NCI-H748 (cell line): ENCODE measurements at regions not wholly inside any gene's neighbourhood (a gene's known extent, or its start where the extent isn't known, plus 50 kb on each side); places are given as distances from the start of the nearest gene placed in this dataset.

Experiments
- DNase-seq: peaks from one replicate; lab custom pipeline; 2025; ENCODE audit not compliant: unreplicated experiment; lab: John Stamatoyannopoulos, UW

DNA sequence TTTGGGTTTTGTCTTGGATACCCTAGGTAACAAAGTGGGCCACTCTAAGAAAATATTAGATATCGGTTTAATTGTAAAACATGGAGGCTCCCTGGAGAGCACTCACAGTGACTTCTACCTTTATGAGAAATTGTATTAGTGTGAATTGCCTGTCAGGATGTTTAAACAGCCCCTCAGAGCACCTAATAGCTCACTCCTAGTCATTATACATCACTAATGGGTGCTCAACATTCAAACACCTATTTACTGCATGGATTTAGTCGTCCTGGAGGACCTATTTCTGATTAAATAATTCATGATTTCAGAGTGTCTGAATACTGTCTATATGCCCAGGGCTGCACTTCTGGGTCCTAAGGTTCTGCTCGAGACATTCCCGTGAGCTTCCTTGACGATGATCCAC is 430.2 kb upstream of the EEF2KMT start:
- no peak for DNase-seq

- no peak for DNase-seq
Observed at GRCh38 chr16:5526826-5527225, 429.2 kb upstream of the EEF2KMT start.

DNA sequence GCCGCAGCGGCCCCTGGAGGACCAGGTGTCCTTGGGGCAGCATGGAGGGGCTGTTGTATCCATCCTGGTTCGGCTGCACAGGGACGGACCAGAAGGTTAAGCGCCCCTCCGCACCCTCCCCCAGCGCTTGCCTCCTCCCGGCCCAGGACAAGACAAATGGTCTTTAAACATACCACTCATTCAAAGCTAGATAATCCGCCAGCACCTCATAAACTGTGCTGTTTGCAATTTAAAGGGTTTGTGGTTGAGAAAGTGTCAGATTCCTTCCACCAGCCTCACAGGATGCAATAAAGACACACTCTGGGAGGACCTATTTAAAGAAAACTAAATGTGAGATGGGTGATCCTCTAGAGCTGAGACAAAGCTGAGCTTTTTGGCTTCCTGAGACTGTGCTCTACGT is 426.2 kb upstream of the EEF2KMT start:
- DNase-seq, result no peak

- no peak for DNase-seq
Observed at GRCh38 chr16:5516115-5516514, 418.5 kb upstream of the EEF2KMT start.

DNA sequence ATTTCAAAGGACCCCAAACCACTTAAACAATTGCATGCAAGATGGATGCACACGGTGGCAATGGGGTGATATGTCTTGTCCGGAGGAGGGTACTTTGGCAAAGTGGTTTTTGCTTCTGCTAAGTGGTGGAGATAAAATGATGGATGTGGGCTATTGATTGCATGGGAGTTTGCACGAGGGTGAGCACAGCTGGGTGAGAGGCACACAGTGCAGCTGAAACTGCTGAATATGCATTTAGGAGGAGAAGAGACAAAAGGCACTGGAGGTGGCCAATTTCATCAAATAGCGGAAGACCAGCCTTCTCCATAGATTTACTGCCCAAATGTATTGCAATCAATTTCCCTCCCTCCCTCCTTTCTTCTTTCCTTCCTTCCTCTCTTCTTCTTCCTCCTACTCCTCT is 414.4 kb upstream of the EEF2KMT start:
- DNase-seq, result no peak

- no peak for DNase-seq
Observed at GRCh38 chr16:5510819-5511370, 413.3 kb upstream of the EEF2KMT start.

DNA sequence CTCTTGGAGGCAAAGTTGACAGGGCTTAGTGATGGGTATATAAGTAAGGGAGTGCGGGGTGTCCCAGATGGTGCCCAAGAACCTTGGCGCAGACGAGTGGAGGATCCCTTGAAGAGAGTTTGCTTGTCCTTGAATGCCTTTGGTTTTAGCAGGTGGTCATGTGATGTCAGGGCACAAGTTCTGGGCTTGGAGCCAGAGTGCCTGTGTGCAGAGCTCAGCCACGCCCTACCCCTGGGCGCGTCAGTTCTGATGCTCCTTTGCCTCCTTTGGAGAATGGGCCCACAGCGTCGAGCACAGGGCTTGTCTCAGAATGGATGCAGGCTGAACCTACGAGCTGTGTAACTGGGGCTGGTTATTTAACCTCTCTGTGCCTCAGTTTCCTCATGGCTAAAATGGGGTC is 412.2 kb upstream of the EEF2KMT start:
- DNase-seq, result peak; percentile 69

DNA sequence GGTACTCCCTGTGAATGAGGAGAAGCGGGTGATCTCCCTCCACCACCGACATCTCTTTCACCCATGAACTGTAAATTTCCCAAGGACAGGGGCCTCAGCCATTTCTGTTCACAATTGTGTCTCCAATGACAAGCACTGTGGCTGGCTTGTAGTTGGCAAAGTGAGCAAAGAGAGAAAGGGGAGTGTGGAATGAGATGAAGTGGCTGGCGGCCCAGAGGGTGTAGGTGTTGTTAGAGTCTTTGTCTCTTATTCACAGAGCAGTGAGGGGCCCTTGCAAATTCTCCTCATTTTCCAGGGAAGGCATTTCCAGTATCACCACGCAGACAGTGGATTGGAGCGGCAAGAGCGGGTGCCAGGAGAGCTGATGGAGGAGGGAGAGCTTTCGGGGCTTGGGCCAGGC is 411.7 kb upstream of the EEF2KMT start:
- no peak for DNase-seq

DNA sequence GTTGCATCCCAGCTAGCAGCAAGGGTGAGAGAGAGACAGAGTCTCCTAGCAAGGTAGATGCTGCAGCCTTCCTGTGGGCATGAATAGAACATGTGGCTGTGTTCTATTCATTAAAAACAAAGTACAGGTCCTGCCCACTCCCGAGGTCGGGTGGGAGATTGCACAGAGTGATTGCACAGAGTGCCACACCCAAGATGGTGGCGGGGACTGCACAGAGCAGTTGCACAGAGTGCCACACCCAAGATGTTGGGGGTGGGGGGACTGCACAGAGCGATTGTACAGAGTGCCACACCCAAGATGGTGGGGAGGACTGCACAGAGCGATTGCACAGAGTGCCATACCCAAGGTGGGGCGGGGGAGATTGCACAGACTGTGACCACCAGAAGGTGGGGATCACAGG is 410.8 kb upstream of the EEF2KMT start:
- peak; percentile 62 for DNase-seq

- DNase-seq, result no peak
Observed at GRCh38 chr16:5506021-5506420, 408.4 kb upstream of the EEF2KMT start.

GRCh38 chr16:5505091-5505887 is 407.7 kb upstream of the EEF2KMT start:
- no peak for DNase-seq

DNA sequence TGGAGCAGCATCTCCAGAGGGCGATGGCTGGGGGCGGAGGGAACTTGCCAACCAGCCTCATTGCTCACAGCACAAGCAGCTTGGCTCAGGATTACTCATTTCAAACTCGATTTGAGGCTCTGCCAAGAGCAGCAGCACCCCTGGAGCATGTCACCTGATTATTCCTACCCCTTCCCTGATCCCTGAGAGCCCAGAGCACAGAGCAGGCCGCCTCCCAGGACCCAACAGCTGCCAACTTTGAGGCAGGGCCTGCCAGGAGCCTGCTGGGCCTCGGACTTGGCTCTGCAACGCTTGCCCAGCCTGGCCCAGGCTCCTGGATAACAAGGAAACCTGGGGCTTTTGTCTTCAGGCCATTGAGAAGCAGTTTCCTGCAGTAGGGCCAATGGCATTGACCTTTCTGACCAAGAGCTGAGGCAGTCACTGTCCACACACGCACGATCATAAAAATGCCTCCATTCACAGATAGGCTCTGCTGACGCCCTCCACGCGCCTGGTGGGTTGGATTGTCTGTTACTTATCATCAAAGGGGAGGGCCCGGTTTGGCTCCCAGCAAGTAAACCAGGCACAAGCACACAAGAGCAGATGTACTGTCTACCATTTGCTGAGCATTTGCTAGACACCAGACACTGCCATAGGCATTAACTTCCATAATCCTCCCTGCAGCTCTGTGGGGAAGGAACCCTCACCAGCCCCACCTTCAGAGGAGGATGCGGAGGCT is 406.6 kb upstream of the EEF2KMT start:
- DNase-seq, result peak; percentile 4

GRCh38 chr16:5502944-5503343 is 405.3 kb upstream of the EEF2KMT start:
- DNase-seq, result no peak

DNA sequence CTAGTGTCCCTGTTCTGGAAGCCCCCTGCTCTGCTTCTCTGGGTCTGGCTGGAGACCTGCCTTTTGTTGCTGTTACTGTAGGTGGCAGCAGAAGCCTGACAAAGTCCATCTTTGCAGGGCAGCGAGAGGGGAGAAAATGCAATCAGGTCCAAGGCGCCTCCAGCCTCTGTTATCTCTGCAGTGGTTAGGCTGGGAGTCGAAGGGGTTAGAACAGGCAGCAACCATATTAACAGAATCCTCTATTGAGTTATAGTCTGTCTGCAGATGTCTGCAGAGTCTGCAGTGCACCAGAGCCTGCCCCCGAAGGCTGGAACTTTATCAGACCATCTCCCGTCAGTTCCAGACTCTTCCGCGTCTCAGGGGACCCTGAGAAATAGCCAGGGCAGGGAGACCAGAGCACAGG is 404.9 kb upstream of the EEF2KMT start:
- peak; percentile 44 for DNase-seq

- no peak for DNase-seq
Observed at GRCh38 chr16:5500526-5500925, 402.9 kb upstream of the EEF2KMT start.

GRCh38 chr16:5498562-5498961 is 401.0 kb upstream of the EEF2KMT start:
- DNase-seq, result no peak

GRCh38 chr16:5496013-5496412 is 398.4 kb upstream of the EEF2KMT start:
- DNase-seq, result no peak

GRCh38 chr16:5490499-5490898 is 392.9 kb upstream of the EEF2KMT start:
- peak; percentile 49 for DNase-seq

DNA sequence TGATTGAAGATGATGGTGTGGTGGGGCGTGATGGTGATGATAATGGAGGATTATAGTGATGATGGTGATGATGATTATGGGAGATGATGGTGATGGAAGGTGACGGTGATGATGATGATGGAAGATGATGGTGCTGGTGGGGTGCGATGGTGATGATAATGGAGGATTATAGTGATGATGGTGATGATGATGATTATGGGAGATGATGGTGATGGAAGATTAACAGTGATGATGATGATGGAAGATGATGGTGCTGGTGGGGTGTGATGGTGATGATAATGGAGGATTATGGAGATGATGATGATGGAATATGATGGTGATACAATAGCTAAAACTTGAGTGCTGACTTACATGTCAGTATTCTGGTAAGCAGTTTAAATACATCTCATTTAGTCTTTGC is 391.0 kb upstream of the EEF2KMT start:
- no peak for DNase-seq

DNA sequence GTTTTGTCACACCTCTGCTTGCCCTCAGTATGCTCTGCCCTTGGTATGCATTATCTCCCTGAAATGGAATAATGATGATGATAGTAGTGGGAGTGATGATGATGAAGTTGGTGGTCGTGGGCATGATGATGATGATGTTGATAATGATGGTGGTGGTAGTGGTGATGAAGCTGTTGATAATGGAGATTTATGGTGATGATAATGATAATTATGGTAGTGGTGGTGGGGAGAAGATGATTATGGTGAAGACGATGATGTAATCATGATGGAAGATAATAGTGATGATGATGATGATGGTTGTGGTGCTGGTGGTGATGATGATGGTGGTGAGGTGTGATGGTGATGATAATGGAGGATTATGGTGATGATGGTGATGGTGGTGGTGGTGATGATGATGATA is 390.1 kb upstream of the EEF2KMT start:
- DNase-seq, result no peak

GRCh38 chr16:5482256-5482655 is 384.7 kb upstream of the EEF2KMT start:
- DNase-seq, result no peak
